ENCODE measurements at regions not wholly inside any gene's neighbourhood (a gene's known extent, or its start where the extent isn't known, plus 50 kb on each side); places are given as distances from the start of the nearest gene placed in this dataset.

DNA sequence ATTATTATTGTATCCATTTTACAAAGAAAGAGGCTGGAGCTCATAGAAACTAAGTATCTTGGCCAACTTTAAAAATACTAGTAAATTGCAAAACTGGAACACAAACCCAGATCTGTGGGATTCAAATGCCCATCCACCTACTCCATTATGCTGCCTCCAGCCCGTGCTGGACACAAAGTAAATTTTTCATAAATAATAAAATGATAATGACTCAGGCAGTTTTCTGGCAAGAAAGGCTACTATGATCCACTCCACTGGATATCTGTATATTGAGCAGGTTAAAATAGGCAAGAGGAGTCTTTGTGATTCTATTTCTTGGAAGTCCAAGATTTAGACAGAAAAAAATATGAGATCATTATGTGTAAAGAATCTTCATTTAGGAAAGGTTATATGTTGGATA, 138.3 kb upstream of the DUSP10 start:
- TF ChIP-seq CTCF (conservative IDR thresholded peaks at IDR 0.05; ENCODE audit: control insufficient read depth, insufficient read depth, low read depth, low read length), result no peak
- H3K4me3 ChIP-seq (ENCODE audit: control insufficient read depth, low read depth, low read length), result no peak overlapping the region
- DNase-seq (ENCODE audit: low read depth), result no peak

- H3K4me3 ChIP-seq (ENCODE audit: control insufficient read depth, low read depth, low read length), result no peak overlapping the region
- TF ChIP-seq CTCF (conservative IDR thresholded peaks at IDR 0.05; ENCODE audit: control insufficient read depth, insufficient read depth, low read depth, low read length), result no peak
- DNase-seq (ENCODE audit: low read depth), result peak; percentile 29
Measured at GRCh38 chr1:221878134-221878533, 136.2 kb upstream of the DUSP10 start.

DNA sequence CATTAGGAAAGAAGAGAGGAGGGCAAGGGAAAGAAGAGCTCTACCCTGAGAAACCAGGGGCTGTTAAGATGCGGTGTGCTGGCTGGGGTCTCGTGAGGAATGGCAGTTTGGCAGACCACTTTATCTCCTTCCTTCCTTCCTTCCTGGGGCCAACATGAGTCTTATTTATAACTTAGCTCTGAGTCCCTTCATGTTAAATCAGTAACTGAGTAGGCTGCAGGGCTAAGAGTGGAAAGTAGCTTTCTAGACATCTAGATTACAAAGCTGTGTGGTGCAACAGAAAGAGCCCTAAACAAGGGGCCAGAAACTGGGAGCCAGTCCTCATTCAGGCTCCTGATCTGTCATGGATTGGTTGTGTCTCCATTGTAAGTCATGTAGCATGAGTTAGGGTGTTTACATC, 135.4 kb upstream of the DUSP10 start:
- TF ChIP-seq CTCF (conservative IDR thresholded peaks at IDR 0.05; ENCODE audit: control insufficient read depth, insufficient read depth, low read depth, low read length), result no peak
- no peak for DNase-seq (ENCODE audit: low read depth)
- no peak overlapping the region for H3K4me3 ChIP-seq (ENCODE audit: control insufficient read depth, low read depth, low read length)

- no peak for DNase-seq (ENCODE audit: low read depth)
- TF ChIP-seq CTCF (conservative IDR thresholded peaks at IDR 0.05; ENCODE audit: control insufficient read depth, insufficient read depth, low read depth, low read length), result no peak
- no peak overlapping the region for H3K4me3 ChIP-seq (ENCODE audit: control insufficient read depth, low read depth, low read length)
Measured at GRCh38 chr1:221875004-221875330, 133.1 kb upstream of the DUSP10 start.

GRCh38 chr1:221874285-221875003, 132.6 kb upstream of the DUSP10 start:
- no peak overlapping the region for H3K4me3 ChIP-seq (ENCODE audit: control insufficient read depth, low read depth, low read length)
- TF ChIP-seq CTCF (conservative IDR thresholded peaks at IDR 0.05; ENCODE audit: control insufficient read depth, insufficient read depth, low read depth, low read length), result no peak
- DNase-seq (ENCODE audit: low read depth), result peak; percentile 79

DNA sequence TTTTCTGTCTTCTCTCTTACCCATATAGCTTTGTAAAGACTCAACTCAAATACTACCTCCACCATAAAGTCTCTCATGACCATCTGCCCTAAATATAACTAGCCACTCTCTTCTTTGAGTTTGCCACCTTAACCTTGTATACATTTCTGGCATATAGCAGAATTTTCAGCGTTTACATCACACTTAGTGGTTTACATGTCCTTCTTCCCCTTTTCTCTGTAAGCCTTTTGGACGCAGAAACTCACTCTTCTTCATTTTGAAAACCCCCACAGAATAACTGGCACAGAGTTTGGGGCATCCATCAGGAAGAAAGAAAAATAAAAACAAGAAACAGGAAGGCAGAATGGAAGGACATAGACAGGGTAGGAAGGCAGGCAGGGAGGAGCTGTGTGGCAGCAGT, 131.8 kb upstream of the DUSP10 start:
- no peak for TF ChIP-seq CTCF (conservative IDR thresholded peaks at IDR 0.05; ENCODE audit: control insufficient read depth, insufficient read depth, low read depth, low read length)
- DNase-seq (ENCODE audit: low read depth), result no peak
- H3K4me3 ChIP-seq (ENCODE audit: control insufficient read depth, low read depth, low read length), result no peak overlapping the region

GRCh38 chr1:221871056-221871455, 129.2 kb upstream of the DUSP10 start:
- DNase-seq (ENCODE audit: low read depth), result no peak
- no peak overlapping the region for H3K4me3 ChIP-seq (ENCODE audit: control insufficient read depth, low read depth, low read length)
- TF ChIP-seq CTCF (conservative IDR thresholded peaks at IDR 0.05; ENCODE audit: control insufficient read depth, insufficient read depth, low read depth, low read length), result no peak

Measured in fibroblast of mammary gland (primary cell).